Fibroblast of lung (primary cell): ENCODE measurements at regions not wholly inside any gene's neighbourhood (a gene's known extent, or its start where the extent isn't known, plus 50 kb on each side); places are given as distances from the start of the nearest gene placed in this dataset.

ENCODE experiments used
- DNase-seq, 2 donors: peaks; one replicate each; pipeline versions ENCODE4 v3.0.0 to v3.0.0-alpha.2; 2010; ENCODE audit warnings: low read depth in 2 of 2
- H2AFZ ChIP-seq: 2 replicates; pipeline ENCODE4 v1.5.1; 2012; ENCODE audit warnings: low read length, control low read depth, inconsistent platforms
- H3K27ac ChIP-seq: 2 replicates; pipeline ENCODE4 v1.5.1; 2011; ENCODE audit warnings: low read length, control low read depth; ENCODE audit not compliant: insufficient read depth
- H3K27me3 ChIP-seq: 2 replicates; pipeline ENCODE4 v1.5.1; 2011; ENCODE audit warnings: mild to moderate bottlenecking, low read length; ENCODE audit not compliant: control insufficient read depth, insufficient read depth
- H3K36me3 ChIP-seq: 2 replicates; pipeline ENCODE4 v1.5.1; 2011; ENCODE audit warnings: low read length; ENCODE audit not compliant: control insufficient read depth, insufficient read depth
- H3K4me1 ChIP-seq: 2 replicates; pipeline ENCODE4 v1.5.1; 2011; ENCODE audit warnings: low read length; ENCODE audit not compliant: control insufficient read depth, insufficient read depth; ENCODE audit errors: extremely low read depth
- H3K4me2 ChIP-seq: 2 replicates; pipeline ENCODE4 v1.5.1; 2011; ENCODE audit warnings: low read length, control low read depth; ENCODE audit not compliant: insufficient read depth; ENCODE audit errors: extremely low read depth
- H3K4me3 ChIP-seq, 4 experiments: fragments of 200-600 bp in 1 of 4; sonication (generic) in 1 of 4; replicated peaks in 1 of 4; 2 replicates each; pipeline ENCODE4 v1.5.1; 2011 to 2016; ENCODE audit warnings: low read length in 4 of 4, low read depth in 3 of 4, mild to moderate bottlenecking in 3 of 4, control low read depth in 2 of 4, inconsistent platforms in 1 of 4, mixed read lengths in 1 of 4; ENCODE audit not compliant: insufficient read depth in 1 of 4; ENCODE audit errors: control extremely low read depth in 1 of 4
- H3K79me2 ChIP-seq: 2 replicates; pipeline ENCODE4 v1.5.1; 2012; ENCODE audit warnings: mild to moderate bottlenecking, low read length, inconsistent platforms; ENCODE audit not compliant: control insufficient read depth, insufficient read depth
- H3K9ac ChIP-seq: 2 replicates; pipeline ENCODE4 v1.5.1; 2011; ENCODE audit warnings: mild to moderate bottlenecking, low read length, control low read depth; ENCODE audit not compliant: insufficient read depth
- H3K9me3 ChIP-seq: 2 replicates; pipeline ENCODE4 v1.5.1; 2012; ENCODE audit warnings: low read depth, low read length; ENCODE audit not compliant: control insufficient read depth, insufficient read depth
- H4K20me1 ChIP-seq: 2 replicates; pipeline ENCODE4 v1.5.1; 2011; ENCODE audit warnings: low read length; ENCODE audit not compliant: control insufficient read depth, insufficient read depth; ENCODE audit errors: extremely low read depth
- CTCF ChIP-seq, 2 donors: IDR thresholded peaks in 1 of 2; conservative IDR thresholded peaks in 1 of 2; 1 replicate in 1 of 2; 2 replicates in 1 of 2; pipeline ENCODE4 v1.5.1; 2011 to 2012; ENCODE audit warnings: low read length in 2 of 2, control low read depth in 1 of 2, inconsistent platforms in 1 of 2, low read depth in 1 of 2, mild to moderate bottlenecking in 1 of 2
- EZH2 ChIP-seq: IDR thresholded peaks from 2 replicates; pipeline ENCODE4 v1.5.1; 2012; ENCODE audit warnings: low read length, control low read depth, mild to moderate bottlenecking; ENCODE audit errors: missing control alignments

DNA sequence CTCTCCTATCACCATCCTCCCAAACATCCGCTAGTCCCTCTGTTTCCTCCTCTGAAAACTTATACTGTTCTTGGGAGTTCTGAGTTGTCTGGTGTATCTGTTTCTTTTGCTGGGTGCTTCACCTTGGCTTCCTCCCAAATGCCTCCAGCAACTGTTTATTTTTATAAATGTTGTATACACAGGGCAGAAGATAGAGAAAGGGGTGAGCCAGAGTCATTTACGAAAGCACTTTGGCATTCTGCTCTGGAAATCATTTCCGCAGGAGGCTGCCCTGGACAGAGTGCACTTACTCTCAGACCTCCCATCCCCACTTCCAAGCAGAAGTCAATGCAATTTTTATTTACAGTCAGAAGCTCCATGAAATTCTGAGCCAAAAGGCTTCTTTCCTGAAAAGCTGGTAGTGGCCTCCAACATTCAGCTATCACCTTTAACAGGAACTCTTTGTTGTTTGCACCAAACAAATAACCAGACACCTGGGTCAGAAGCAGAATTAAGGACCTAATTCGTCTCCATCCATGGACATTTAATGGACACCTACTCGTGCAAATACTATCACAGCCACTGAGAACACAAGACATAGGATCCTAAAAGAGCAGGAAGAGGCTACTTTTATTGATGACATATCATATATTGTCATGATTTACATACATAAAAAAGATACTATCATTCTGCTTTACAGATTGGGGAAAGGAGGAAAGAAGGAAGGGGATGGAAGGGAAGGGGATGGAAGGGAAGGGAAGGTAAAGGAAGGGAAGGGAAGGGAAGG lies 229.5 kb upstream of the PAPPA start:
- Histone ChIP-seq H4K20me1 (no peaks in the 10 kb centered on the region), H3K4me3 (no peak overlapping the region), H3K27me3 (no peaks in the 10 kb centered on the region), H3K27ac (peak overlapping the region; percentile 49), H3K36me3 (no peaks in the 10 kb centered on the region), H3K9ac (no peak overlapping the region), H3K79me2 (no peaks in the 10 kb centered on the region), H3K4me2 (no peak overlapping the region), H3K4me1 (peaks cover 11% of the 10 kb centered on the region), H3K9me3 (no peaks in the 10 kb centered on the region), H2AFZ (no peak overlapping the region)
- no peak for TF ChIP-seq CTCF (conservative IDR thresholded peaks at IDR 0.05 in 1 of 2, IDR thresholded peaks at IDR 0.05 in 1 of 2; ENCODE audit: low read depth in 1 of 2, low read length in 2 of 2)
- TF ChIP-seq EZH2: no peak
- peak; percentile 87 to 99 for DNase-seq

DNA sequence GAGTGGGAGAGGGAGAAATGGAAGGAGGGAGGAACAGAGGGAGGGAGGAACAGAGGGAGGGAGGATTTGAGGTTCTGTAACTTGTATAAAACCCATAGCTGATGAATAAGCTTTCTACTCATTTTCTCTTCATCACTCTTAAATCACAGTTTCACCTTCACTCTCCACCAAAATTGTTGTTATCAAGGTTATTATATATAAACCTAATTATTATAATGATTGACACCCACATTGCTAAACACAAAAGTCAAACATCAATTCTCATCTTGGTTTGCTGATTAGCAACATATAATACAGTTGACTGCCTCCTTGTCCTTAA lies 229.0 kb upstream of the PAPPA start:
- no peak overlapping the region for H3K4me2 ChIP-seq
- H3K27me3 ChIP-seq: no peaks in the 10 kb centered on the region
- no peaks in the 10 kb centered on the region for H4K20me1 ChIP-seq
- no peaks in the 10 kb centered on the region for H3K79me2 ChIP-seq
- no peaks in the 10 kb centered on the region for H3K36me3 ChIP-seq
- no peak for DNase-seq
- H3K27ac ChIP-seq: peak overlapping the region; percentile 5
- TF ChIP-seq CTCF (conservative IDR thresholded peaks at IDR 0.05 in 1 of 2, IDR thresholded peaks at IDR 0.05 in 1 of 2; ENCODE audit: low read depth in 1 of 2, low read length in 2 of 2) (no peak), EZH2 (no peak)
- peaks cover 11% of the 10 kb centered on the region for H3K4me1 ChIP-seq
- H3K4me3 ChIP-seq: no peak overlapping the region
- no peak overlapping the region for H2AFZ ChIP-seq
- no peak overlapping the region for H3K9ac ChIP-seq
- H3K9me3 ChIP-seq: no peaks in the 10 kb centered on the region

- Histone ChIP-seq H3K4me1 (peaks cover 11% of the 10 kb centered on the region), H3K27ac (no peak overlapping the region), H3K9me3 (no peaks in the 10 kb centered on the region), H3K9ac (no peak overlapping the region), H3K27me3 (no peaks in the 10 kb centered on the region), H3K4me2 (no peak overlapping the region), H3K36me3 (no peaks in the 10 kb centered on the region), H3K4me3 (no peak overlapping the region), H4K20me1 (no peaks in the 10 kb centered on the region), H3K79me2 (no peaks in the 10 kb centered on the region), H2AFZ (no peak overlapping the region)
- DNase-seq: no peak
- TF ChIP-seq CTCF (conservative IDR thresholded peaks at IDR 0.05 in 1 of 2, IDR thresholded peaks at IDR 0.05 in 1 of 2; ENCODE audit: low read depth in 1 of 2, low read length in 2 of 2) (no peak), EZH2 (no peak)
These were observed 228.2 kb upstream of the PAPPA start for GRCh38 chr9:115925424-115925823.
